NCI-H2029 (cell line): ENCODE measurements at regions not wholly inside any gene's neighbourhood (a gene's known extent, or its start where the extent isn't known, plus 50 kb on each side); places are given as distances from the start of the nearest gene placed in this dataset.
A peak's percentile ranks its signal among the peaks of the same experiment; 100 is the strongest.

ENCODE experiments used
- DNase-seq: peaks from one replicate; lab custom pipeline; 2025; lab: John Stamatoyannopoulos, UW

DNA sequence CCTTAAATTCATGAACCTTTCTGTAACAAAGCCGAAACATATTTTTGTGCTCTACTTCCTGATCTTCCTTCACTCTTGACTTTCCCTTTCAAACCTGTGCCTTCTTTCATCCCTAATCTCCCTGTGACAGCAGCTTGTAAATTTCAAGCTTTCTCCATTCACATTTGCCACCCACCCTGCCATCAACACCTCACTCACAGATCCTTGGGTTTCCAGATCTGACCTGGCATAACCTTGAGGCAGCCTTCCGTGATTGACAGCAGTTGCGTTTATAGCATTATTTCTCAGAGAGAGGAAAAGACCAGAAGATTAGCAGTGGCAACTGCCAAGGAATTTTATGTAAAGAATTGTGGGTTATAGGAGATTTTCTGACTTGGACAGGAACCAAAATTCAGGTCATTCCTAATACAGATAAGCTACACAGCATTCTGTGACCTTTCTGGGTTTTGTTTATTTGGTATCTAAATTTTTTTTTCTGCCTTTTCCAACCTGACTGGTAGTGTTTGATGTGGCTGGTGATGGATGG, 260.0 kb downstream of the NR2F1-AS1 start:
- no peak for DNase-seq

DNA sequence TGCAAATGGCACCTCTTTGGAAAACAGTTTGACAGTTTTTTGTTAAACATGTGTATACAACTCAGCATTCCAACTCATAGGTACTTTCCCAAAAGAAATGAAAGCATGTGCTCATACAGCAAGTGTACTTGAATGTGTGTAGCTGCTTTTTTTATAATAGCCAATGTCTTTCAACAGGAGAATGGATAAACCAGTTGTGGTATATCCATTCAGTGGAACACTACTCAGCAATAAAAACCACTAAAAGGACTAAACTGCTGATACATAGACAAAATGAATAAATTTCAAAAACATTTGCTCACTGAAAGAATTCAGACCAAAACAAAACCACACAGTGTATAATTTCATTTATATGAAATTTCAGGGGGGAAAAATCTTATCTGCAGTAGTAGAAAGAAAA, 267.3 kb downstream of the NR2F1-AS1 start:
- no peak for DNase-seq

DNA sequence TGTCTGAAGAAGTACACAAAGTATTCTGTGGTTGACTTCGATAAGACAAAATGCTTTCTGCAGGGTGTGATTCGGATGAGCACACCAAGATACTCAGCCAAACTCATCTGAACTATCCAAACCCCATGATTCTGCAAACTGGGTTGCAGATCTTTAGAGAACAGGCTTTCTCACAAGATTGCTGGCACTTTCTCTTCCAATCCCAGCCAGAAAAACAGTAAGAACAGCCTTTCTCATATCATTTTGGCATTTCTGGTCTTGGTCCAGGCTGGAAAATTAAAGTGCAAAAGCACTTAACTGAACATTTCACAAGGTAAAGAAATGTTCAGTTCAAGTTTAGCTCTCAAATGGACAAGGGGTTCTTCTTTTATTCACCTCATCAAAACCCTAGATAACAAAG, 269.1 kb downstream of the NR2F1-AS1 start:
- no peak for DNase-seq

DNA sequence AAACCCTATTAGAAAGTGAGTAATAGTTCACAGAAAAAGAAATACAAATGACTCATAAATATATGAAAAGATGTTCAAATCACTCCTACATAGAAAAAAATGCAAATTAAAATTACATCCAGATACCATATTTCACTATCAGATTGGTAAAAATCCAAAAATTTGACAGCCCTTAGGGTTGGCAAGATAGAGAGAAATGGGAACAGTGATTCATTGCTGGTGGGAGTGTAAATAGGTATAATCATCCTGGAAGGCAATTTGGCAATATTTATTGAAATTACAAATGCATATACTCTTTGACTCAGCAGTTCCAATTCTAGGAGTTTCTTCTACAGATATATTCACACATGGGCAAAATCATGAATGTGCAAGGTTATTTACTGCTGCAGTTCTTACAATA, 273.5 kb downstream of the NR2F1-AS1 start:
- no peak for DNase-seq

DNA sequence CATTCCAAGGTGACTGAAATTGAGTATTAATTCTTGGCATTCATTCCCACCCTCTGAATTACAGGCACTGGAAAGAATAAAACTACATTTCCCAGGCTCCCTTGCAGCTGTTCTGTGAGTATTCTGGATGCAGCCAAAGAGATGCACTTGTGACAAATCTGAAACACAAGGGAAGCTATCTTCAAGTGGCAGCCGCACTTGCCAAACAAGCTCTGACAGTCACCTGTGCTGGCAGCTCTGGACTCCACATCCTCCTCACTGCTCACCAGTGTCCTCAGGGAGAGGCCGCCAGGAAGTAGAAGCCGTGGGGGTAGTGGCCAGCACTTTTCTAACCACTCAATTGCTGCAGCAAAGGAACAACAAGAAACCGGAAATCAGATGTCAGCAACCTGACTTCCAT, 275.0 kb downstream of the NR2F1-AS1 start:
- peak; percentile 77 for DNase-seq

DNA sequence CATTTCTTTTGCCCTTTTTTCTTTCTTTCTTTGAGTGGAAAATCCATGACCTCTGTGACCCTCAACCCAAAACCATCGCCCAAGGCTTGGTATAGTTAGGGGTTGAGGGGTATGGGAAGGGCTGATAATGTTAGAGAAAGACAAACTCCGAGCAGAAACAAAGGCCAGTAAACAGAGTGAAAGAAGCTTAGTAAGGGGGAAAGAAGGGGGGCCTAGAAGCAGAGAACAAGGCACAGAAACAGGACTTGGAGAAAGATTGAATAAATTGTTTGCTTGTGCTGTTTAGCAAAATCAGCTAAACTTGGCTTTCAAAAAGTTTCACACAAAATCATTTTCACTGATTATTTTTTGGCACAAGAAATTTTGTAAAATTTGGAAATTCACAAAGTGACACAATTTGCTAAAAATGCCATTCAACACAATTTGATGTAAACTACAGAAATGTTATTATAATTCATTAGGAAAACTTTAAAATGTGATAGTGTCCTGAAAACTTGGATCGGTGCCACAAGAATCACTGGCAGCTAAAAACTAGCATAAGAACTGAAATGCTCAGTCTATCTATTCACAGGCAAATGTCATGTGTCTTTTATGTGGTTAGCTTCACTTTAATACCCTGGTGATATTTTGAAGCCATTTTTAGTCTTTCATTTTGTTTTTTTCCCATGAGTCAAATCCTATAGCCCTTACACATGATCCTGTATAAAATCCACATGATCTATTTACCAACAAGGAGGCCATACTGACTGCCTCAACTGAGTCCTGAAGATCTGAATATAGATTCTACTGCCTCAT, 276.4 kb downstream of the NR2F1-AS1 start:
- no peak for DNase-seq

DNA sequence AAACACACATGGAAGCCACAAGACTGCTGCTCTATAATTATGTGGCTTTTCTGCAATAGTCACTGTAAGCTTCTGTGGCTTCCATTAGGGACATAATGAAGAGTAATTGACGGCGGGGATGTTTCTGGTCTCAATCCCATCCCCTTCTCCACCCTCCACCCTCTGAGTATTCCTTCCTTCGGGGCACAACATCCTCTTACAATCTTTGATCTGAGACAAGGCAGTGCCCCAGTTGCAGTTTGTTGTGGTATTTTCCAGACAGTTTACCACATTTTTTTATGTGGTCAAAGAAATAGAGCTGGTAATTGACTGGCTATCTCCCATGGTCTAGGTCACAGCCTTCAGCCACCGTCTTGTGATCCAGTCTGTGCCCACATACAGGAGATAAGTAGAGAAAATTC, 277.7 kb downstream of the NR2F1-AS1 start:
- DNase-seq, result no peak

DNA sequence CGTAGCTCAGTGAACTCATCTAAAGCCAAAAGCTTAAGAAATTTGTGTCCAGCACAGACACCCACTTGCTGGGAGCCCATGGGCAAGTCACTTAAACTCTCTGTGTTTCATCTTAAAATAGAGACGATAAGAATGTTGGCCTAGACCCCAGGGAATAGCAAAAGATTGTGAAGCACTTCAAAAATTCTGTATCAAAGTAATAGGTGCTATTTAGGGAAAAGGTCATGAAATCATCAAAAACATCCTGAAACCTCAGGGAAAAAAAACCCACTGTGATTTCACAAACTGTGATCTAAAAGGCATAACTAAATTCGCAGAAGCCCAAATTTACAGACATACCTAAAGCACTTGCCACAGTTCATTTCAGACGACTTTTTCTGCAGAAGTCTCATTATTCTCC, 278.3 kb downstream of the NR2F1-AS1 start:
- DNase-seq, result no peak

DNA sequence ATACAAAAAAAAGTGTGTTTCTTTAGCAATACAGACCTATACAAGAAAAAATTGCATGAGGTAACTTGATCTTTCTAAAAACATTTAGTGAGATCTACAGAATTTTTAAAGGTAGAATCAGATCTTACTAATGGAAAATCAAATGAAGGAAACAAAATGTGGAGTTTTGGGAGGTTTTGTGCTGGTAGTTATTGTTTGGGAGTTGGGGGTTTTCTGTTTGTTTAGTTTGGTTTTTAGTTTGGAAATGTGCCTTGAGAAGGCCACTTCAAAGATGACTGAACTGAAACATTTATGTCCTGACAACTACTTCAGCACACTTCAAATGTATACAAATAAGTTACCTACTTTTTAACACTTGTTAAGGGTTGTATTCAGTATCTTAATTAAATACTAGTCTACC, 280.1 kb downstream of the NR2F1-AS1 start:
- no peak for DNase-seq

DNA sequence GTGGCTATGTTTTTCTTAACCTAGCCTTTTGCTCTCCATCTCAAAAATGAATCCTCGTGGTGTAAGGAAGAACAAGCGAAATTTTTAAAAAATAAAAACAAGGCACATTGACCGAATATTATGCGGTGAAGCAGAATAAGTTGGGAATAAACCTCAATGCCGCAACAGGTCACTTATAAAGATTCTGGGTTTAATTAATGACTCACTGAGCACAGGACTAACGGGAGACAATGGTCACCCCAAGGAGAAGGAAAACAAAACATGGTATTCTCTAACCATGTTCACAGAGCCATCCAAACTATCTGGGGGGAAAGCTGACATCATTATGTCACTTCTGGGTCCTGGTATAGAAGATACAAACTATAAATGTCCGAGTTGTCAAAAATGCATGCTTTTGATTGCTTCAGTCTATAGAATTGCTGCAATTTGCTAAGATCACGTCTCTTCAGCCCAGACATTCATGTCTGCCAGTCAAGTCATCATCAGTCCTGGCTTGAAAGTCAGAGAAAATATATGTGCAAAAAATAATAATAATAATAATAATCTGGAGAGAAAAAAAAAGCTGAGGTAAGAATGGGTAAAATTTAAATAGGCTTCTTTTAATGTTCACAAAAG, 280.6 kb downstream of the NR2F1-AS1 start:
- DNase-seq, result no peak

DNA sequence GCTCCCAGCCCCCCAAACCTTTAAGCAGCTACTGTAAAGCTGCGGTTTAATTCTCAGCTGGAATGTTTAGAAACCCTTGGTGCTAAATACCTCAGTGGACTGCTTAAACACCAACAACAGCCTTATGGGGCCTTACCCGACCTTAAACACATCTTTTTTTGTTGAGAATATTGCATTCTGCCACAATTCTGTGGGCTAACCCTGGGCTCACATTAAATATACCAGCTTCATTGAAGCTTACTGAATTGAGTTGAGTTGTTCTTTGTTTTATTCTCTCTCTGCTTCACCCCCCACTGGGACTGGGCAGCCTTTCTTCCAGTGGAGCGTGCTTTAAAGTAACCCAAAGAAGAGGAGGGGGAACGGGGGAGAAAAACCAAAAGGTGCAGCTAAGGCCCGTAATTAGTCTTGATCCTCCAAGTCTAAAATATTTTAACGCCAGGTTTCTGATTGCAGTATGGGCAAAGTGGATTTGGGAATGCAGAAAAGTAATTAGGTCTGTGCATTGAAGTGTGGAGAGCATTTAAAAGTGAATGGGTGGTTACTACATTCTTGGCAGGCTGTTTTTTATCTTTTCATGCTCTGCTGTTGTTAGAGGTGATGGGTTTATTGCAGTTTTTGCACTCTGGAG, 281.2 kb downstream of the NR2F1-AS1 start:
- DNase-seq, result no peak

DNA sequence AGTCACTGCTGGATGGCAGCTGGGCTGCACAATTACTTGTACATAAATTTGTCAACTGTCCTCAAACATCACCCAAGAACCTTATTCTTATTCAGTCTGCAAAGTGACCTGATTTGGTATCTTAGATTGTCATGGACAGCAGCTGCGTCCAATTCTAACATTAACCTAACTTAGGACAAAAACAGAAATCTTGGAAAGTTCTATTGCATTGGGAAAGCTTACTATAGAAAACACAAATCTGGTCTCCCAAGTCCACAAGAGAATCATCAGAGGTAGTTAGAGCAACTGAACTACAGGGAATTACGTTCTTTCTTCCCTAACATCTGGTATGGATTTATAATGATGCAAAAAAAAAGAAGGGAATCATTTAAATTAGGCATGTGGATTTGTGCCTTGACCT, 283.9 kb downstream of the NR2F1-AS1 start:
- DNase-seq, result no peak

DNA sequence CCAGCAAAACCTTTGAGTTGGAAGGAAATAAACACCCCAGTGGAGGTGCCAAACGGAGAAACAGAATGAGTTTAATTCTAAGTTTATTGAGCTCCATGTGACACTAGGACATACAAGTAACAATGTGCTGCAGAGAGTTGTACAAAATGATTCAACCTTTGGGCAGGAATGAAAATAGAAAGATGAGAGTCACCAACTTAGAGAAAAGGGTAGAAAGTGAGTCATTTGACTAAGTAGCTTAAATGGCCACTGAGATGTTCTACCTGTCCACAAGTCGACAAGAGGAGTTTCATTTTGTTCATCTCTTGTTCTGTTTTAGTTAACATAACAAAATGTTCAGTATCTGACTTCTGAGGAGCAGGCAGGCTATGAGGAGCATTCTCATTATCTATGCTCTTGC, 284.7 kb downstream of the NR2F1-AS1 start:
- DNase-seq, result no peak

DNA sequence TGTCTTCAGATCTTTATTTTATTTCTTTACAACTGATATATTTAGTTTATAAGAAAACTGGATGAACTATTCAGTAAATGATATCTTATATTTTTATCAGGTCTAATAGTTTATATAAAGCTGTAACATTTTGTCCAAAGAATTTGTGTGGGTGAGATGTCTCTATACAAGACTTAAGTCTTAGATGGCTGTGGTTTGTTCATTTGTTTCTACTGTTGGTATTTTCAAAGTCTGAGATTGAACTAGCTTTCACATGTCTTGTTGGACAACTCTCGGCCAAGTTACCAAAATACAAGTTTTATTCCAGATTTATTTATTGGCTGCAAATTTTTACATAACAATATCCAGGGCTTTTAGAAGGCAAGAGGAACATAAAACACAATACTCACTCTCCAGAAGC, 286.0 kb downstream of the NR2F1-AS1 start:
- DNase-seq, result no peak

DNA sequence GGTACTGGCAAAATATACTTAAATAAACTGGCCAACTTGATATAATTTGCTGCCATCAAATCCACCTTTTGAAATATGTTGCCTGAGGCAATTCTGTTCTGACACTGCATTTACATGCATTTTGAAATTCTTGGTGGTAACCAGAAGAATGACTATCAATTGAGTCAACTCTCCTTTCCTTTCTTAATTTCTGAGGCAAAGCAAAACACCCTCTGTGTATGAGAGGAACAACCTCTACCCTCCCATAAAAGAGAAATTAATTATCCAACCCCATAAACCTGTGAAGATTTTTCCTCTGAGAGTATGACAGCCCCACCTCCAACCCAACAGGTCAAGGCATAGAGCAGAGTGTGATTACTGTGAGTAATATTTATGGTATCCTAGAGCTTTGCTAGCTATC, 286.8 kb downstream of the NR2F1-AS1 start:
- DNase-seq, result no peak

DNA sequence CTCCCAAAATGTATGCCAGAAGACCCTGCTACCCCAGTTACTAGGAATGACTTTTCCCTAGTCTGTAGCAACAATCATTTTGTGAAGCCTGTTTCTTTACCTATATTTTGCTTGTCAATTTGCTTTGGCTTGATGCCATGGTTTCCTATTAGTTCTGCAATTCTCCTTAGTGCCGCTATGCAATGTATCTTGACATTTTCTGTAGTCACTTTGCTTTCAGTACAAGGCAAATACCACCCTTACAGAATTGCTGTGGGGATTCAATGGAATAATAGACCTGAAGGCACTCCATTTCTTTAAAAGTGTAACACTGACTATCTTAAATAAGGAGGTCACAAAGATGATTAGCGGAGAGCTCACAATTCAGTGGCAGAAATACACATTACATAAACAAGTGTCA, 291.1 kb downstream of the NR2F1-AS1 start:
- no peak for DNase-seq

DNA sequence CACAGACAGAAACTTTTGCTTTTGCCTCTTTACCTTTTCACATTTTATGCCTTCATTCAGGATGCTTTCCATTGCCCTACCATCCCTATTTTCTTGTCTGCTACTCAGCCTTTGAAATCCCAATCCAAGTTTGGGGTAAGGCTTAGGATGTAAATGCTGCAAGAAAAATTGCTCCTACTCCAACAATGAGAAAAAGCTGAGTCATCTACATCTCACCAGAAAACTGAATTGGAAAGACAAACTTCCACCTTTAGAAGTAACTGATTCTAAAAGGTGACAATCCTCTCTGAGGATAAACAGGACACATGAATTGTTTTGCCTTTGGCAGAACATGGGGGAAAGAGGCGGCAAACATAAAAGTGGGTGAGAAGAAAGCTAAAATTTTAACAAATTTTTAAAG, 295.6 kb downstream of the NR2F1-AS1 start:
- no peak for DNase-seq

DNA sequence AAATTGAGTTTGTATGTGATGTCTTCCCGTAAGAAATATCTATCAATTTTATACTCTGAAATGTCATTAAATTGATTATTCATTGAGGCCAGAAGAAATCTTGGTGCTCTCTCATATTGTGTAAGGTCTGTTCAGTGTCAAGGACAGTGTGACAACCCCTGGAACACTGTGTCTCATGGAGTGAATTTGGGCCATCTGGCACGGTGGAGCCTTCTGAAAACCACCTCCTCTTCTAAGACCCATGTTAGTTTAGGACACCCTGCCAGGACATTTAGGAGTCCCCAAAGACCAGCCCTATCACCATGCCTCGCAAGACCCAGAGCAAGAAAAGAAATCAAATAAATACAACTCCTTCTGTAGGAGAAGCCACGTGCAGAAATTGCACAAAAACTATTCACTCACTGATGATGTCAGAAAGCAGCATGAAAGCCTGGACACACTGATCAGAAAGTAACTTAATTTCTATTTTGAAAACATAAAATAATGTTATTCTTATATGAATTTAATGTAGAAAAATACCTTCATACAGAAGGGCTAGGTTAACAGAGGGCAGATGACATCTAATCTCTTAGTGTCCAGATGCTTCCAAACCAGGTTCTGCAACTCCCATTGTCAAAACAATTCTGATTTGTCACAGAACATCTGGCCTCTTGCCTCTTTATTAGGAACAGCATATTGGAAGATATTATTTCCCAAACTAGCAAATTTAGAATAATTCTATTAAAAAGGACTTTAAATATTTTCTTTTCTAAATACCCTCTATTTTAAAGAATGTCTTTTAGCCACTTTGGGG, 298.8 kb downstream of the NR2F1-AS1 start:
- no peak for DNase-seq

DNA sequence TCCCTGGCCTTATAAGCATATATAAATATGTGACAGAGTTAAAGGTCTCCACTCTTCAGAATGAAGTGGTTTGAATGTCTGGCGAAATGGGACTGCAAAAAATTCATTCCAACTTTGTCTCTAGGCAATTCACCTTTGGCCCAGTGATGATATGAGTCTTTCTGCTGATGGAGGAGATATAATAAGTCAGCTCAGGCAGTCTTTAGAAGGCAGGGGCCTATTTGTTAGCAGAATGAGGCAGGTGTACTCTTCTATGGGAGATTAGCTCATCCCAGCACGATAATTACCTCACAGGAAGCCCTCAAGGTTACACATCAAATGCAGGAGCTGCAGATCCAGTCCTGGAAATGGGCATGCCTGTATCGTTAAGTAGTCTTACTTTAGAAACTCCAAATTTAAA, 300.5 kb downstream of the NR2F1-AS1 start:
- DNase-seq, result no peak

DNA sequence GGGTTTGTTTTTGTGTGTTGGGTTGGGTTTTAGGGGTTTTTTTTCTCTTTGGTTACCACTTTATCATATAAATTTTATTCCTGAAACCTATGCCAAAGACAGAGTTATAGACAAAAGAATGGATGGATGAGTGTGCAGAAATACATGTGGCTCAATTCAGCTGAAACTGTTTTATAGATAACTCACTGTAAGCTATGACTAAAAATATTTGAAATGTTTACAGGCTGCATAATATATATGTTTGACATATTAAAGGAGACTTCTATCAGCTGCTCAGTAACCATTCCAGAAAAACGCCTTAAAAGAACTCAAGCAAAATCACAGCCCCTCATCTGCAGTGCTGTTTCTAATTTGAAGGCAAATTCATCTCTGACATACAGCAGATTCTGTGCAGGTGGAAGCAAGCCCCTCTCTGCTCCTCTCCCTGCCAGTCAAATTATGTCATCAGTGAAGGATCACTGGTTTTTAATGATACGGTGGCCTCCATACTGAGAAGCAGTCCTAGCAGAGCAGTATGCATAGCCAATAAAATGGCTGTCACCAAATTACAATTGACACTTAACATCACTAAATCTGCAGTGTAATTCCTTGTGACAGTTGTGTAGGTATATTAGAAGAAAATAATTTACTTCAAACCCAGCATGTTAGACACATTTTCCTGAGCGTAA, 301.6 kb downstream of the NR2F1-AS1 start:
- no peak for DNase-seq

DNA sequence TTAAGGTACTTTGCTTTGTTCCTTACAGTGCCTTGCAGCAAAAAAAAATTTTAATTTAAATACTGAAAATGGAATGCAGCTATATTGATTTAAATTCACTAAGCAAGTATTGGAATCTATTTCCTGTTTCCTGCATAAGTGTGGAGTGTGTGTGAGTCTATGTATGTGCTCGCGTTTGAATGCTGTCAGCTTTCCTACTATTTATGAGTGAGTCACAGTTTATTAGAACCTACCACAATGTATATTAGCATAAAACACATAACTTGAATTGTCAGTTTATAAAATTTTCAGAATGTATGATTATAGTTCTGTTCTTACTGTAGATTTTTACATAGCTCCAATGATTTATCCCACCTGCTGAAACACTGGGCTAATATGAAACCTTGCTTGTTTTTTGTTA, 302.1 kb downstream of the NR2F1-AS1 start:
- DNase-seq, result no peak

DNA sequence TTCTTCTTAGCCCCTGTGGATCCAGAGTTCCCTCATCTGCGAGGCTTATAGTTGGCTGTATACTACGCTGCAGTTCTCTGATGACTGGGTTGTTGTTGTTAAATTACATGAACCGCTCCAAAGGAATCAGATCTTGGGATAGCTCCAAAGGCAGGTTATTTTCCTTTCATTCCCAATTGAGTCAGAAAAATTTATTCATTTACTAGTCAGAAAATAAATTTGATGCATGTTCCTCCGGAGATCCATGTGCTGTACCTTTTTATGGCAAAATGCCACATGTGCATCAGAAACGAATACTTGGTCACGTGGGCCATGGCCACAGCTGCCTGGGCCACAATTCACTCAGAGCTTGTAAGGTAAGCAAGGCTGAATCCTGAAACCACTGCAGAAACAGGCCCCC, 304.0 kb downstream of the NR2F1-AS1 start:
- no peak for DNase-seq
